Ramos (cell line): ENCODE measurements at regions not wholly inside any gene's neighbourhood (a gene's known extent, or its start where the extent isn't known, plus 50 kb on each side); places are given as distances from the start of the nearest gene placed in this dataset.
"Not testable (repeated sequence)": the region's sequence is repeated elsewhere in the genome, so short reads cannot be mapped to it uniquely, and the experiment has no call there.

Source experiments
- in situ Hi-C: fragments of 300-500 bp; cut with MboI; formaldehyde crosslinking; loops from one replicate; pipeline ENCODE4 v1.14.3; 2022; ENCODE audit warnings: low sequenced_read_pairs; ENCODE audit not compliant: unreplicated experiment

- in situ Hi-C loops, result no loop called here
Measured at GRCh38 chr14:21780429-21781084, 106.9 kb upstream of the OR4E1 start.

- in situ Hi-C loops, result no loop called here
Measured at GRCh38 chr14:21771671-21772070, 98.1 kb upstream of the OR4E1 start.

DNA sequence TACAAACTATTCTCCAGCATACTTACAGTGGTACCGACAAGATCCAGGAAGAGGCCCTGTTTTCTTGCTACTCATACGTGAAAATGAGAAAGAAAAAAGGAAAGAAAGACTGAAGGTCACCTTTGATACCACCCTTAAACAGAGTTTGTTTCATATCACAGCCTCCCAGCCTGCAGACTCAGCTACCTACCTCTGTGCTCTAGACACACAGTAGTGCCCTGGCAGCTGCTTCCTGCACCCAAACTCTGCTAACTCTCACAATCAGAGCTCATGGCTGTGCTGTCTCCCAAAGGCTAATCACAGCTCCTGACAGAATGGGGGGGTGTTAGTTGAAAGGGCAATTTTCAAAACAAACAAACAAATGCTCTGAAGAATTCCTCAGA lies 95.2 kb upstream of the OR4E1 start:
- in situ Hi-C loops, result no loop called here

DNA sequence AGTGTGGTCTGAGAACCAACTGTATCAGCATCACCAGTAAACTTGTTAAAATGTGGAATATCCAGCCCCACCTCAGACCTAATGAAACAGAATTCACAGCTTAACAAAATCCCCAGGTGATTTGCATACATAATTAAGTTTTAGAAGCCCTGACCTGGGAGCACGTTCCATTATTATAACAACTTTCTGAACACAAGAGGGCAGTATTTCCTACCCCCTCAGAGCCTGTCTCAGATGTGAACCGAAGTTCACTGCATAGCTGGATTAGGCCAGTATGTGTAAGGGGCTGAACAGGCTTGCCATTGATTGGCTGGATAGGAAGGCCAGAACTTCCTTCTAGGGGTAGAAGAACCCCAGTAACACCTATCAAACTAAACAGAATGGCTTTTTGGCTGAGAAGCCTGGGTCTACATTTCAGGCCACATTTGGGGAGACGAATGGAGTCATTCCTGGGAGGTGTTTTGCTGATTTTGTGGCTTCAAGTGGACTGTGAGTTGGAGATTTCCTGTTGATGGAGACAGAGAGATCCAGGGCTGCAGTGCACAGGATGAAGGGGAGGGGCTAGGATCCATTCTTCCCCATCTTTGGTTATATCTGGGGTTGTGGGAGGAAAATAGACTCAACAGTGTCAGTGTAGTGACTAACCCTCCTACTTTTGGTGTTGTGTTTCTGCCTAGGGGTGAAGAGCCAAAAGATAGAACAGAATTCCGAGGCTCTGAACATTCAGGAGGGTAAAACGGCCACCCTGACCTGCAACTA lies 94.7 kb upstream of the OR4E1 start:
- in situ Hi-C loops, result no loop called here

- in situ Hi-C loops, result not testable (repeated sequence)
Measured at GRCh38 chr14:21760360-21760759, 86.7 kb upstream of the OR4E1 start.

- in situ Hi-C loops, result no loop called here
Measured at GRCh38 chr14:21749306-21749868, 75.8 kb upstream of the OR4E1 start.

- in situ Hi-C loops, result no loop called here
Measured at GRCh38 chr14:21748869-21749303, 75.3 kb upstream of the OR4E1 start.

DNA sequence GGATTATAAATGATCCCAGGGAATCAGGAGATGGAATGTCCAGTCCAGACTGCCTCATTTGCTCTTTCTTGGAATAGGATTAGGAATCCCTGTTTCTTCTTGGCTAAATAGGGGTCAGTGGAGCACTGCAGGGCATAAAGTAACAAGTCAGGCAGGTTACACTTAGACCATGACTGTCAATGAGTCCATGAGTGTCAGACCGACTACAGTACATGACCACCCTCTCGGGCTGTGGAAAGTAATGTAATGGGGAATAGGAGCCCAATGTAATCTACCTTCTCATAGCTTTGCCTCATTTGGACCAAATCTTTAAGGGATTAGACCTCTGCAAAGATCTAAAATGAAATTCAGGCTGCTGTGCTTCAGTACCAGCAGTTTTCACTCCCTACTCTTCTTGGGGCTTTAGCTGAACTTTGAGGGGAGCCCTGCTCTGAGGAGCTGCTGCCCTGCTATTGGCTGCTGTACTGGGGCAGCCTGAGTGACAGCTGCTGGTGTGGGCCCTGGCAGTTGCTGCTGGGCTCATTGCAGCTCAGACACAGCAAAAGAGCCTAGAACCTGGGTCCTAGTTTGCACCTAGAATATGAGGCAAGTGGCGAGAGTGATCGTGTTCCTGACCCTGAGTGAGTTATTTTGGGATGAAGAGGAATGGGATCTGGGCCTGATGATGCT lies 62.2 kb upstream of the OR4E1 start:
- in situ Hi-C loops, result no loop called here

DNA sequence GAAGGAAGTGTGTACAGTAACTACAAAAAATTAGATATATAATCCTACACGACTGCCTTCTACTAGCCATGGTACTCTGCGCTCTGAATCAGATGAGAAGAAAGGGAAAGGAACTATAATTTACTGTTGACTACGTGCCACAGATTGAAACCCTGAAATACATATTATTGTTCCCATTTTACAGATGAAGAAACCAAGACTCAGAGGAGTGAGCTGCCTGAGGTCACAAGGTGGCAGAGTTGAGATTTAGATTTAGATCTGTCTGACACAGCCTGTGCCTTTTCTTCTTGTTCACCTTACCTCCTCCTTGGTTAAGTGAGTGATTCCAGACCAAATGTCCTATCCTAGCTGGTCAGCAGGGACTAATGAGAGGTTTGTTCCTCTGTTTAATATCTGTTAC lies 61.6 kb upstream of the OR4E1 start:
- in situ Hi-C loops, result no loop called here

DNA sequence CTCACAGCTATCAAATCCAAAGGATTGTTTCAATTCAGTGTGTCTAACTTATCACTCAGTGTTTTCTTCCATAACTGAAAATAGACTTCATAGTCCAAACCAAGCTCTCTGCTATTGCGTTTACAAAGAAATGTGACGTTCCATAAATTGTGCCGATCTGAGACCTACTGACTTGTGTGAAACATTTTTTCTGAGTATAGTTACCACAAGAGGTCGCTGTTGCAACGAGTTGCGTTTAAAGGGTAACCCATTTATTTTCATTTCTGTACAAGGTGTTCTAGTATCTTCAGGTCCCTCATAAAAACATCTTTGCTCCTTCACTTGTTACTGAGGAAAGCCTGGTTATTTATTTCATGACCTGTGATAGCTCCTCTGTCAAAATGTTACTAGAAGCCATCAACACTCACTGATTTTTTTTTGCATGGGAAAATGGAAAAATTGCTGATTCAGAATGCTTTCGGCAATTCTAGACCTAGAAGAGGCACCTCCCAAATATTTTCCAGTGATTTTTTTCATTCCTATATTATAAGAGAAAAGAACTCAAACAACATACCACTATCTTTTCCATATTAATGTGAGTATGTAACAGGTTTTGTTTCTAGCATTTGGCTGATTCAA lies 60.9 kb upstream of the OR4E1 start:
- in situ Hi-C loops, result no loop called here

DNA sequence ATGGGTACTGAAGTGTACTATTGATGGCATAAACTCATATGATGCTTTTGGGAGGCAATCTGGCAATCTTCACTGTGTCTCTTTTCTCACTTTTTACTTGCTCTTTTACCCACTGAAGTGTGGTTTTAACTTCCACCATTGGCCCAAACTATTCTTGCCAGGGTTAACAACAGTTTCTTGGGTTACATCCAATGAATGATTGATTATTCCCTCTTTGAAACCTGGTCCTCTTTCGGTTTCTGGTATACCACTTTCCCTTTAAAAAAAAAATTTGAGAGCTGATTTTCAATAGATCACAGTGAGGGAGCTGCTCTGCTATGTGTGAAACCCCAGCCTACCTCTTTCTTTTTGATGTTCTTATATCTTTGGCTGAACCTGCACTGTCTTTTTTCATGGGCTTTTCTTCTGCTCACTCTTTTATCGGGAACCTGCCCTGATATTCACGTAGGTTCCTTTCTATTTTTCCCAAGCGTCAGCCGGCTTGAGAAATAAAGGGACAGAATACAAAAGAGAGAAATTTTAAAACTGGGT lies 56.1 kb upstream of the OR4E1 start:
- in situ Hi-C loops, result no loop called here

DNA sequence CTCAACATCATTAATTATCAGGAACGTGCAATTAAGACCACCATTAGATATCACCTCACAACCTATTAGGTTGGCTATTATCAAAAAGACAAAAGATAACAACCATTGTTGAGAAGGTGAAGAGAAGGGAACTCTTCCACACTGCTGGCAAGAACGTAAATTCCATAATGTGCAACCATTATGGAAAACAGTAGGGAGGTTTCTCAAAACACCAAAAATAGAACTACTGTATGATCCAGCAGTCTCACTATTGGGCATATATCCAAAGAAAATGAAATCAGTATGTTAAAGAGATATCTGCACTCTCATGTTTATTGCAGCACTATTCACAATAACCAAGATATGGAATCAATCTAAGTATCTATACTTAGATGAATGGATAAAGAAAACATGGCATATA lies 51.6 kb upstream of the OR4E1 start:
- in situ Hi-C loops, result no loop called here

DNA sequence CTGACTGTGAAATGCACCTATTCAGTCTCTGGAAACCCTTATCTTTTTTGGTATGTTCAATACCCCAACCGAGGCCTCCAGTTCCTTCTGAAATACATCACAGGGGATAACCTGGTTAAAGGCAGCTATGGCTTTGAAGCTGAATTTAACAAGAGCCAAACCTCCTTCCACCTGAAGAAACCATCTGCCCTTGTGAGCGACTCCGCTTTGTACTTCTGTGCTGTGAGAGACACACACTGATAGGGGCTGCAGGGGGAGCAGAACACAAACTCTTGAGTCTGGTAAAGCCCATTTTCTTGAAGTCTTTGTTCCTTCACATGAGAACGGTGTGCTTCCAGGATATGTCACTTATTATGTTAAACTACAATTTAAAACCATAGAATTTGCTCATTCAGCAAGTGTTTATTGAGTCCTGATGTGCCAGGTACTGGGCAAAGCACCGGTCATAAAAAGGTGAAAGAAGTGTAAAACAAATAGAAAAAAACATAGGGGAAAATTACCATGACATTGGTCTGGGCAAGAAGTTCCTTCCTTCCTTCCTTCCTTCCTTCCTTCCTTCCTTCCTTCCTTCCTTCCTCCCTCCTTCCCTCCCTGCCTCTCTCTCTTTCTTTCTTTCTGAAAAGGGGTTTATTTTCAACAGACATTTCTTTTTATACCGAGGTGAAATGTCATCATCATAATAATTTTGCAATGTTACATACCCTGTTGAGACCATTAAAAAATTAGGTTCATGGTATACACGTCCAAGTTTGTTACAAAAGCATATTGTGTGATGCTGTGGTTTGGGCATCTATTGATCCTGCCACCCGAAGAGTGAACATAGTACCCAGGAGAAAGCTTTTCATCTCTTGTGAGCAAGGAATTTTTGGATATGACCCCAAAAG lies 50.7 kb upstream of the OR4E1 start:
- in situ Hi-C loops, result no loop called here

- in situ Hi-C loops, result no loop called here
Measured at GRCh38 chr14:21723431-21724045, 49.9 kb upstream of the OR4E1 start.
